Body of pancreas (tissue), 4 donors: ENCODE measurements at regions not wholly inside any gene's neighbourhood (a gene's known extent, or its start where the extent isn't known, plus 50 kb on each side); places are given as distances from the start of the nearest gene placed in this dataset.

ENCODE experiments used
- ATAC-seq: fragments of 150-250 bp; one replicate; pipeline ENCODE4 v1.9.1; 2016
- DNase-seq, 4 donors: peaks; one replicate each; pipeline ENCODE4 v3.0.0-alpha.2; 2019
- H3K27ac ChIP-seq, 4 donors: fragments of 200-600 bp; sonication (generic); 1 replicate in 3 of 4; 2 replicates in 1 of 4; pipeline versions ENCODE4 v1.5.1 to v1.6.1; 2016 to 2019; ENCODE audit warnings: mild to moderate bottlenecking in 1 of 4, mixed read lengths in 1 of 4, moderate library complexity in 1 of 4
- H3K27me3 ChIP-seq, 2 donors: fragments of 200-600 bp; sonication (generic); one replicate each; pipeline ENCODE4 v1.6.0; 2016; ENCODE audit warnings: mild to moderate bottlenecking in 1 of 2
- H3K36me3 ChIP-seq, 2 donors: fragments of 200-600 bp; sonication (generic); replicated peaks in 1 of 2; 2 replicates each; pipeline ENCODE4 v1.5.1; 2016; ENCODE audit warnings: low read depth in 2 of 2; ENCODE audit not compliant: insufficient read depth in 1 of 2
- H3K4me1 ChIP-seq: fragments of 200-600 bp; sonication (generic); one replicate; pipeline ENCODE4 v1.6.0; 2016
- H3K4me3 ChIP-seq, 2 donors: fragments of 200-600 bp; sonication (generic); 1 replicate in 1 of 2; 2 replicates in 1 of 2; pipeline ENCODE4 v1.5.1; 2016 to 2019
- H3K9me3 ChIP-seq, 3 donors: fragments of 200-600 bp; sonication (generic); 1 replicate in 2 of 3; 2 replicates in 1 of 3; pipeline ENCODE4 v1.5.1; 2016
- CTCF ChIP-seq, 7 experiments: fragments of 450-650 bp in 4 of 7; fragments of 200-600 bp in 3 of 7; sonication (generic) in 3 of 7; IDR thresholded peaks; one replicate each; pipeline ENCODE4 v1.5.1; 2016 to 2019; ENCODE audit warnings: antibody characterized with exemption in 7 of 7
- POLR2A ChIP-seq, 3 donors: fragments of 450-650 bp; IDR thresholded peaks; one replicate each; pipeline ENCODE4 v1.6.1; 2016; ENCODE audit warnings: antibody characterized with exemption in 3 of 3, mild to moderate bottlenecking in 2 of 3
- WGBS, 2 donors: methylation state at CpG; one replicate each; pipeline ENCODE4 v1.1.5; 2017; 5-methylcytosine and 5-hydroxymethylcytosine counted together
- intact Hi-C: fragments of 100-400 bp; cut with DNase I; formaldehyde crosslinking; loops from one replicate; pipeline ENCODE4 v1.15.1; 2023

GRCh38 chr6:9810286-9810685 is 604.6 kb downstream of the TFAP2A start:
- H3K4me1 ChIP-seq: no peaks in the 10 kb centered on the region
- no peak for DNase-seq
- WGBS, 2 donors: 68 to 74% methylated on average over 6 of the region's 6 CpGs
- no peak for ATAC-seq
- no peaks in the 10 kb centered on the region for H3K27me3 ChIP-seq
- H3K36me3 ChIP-seq: no peaks in the 10 kb centered on the region
- TF ChIP-seq CTCF (IDR thresholded peaks at IDR 0.05) (no peak), POLR2A (IDR thresholded peaks at IDR 0.05) (no peak)
- intact Hi-C loops: no loop called here
- no peak overlapping the region for H3K27ac ChIP-seq
- no peaks in the 10 kb centered on the region for H3K9me3 ChIP-seq
- no peak overlapping the region for H3K4me3 ChIP-seq

GRCh38 chr6:9806195-9806594 is 608.7 kb downstream of the TFAP2A start:
- no peak overlapping the region for H3K4me3 ChIP-seq
- DNase-seq (no peak), ATAC-seq (no peak)
- no peak for TF ChIP-seq POLR2A (IDR thresholded peaks at IDR 0.05)
- no peak for TF ChIP-seq CTCF (IDR thresholded peaks at IDR 0.05)
- H3K4me1 ChIP-seq: no peaks in the 10 kb centered on the region
- H3K27ac ChIP-seq: no peak overlapping the region
- no peaks in the 10 kb centered on the region for H3K36me3 ChIP-seq
- WGBS, 2 donors: 54 to 69% methylated on average over 6 of the region's 6 CpGs
- intact Hi-C loops: no loop called here
- no peaks in the 10 kb centered on the region for H3K9me3 ChIP-seq
- H3K27me3 ChIP-seq: no peaks in the 10 kb centered on the region

GRCh38 chr6:9801249-9801754 is 613.6 kb downstream of the TFAP2A start:
- H3K36me3 ChIP-seq: no peaks in the 10 kb centered on the region
- TF ChIP-seq CTCF (IDR thresholded peaks at IDR 0.05) (no peak), POLR2A (IDR thresholded peaks at IDR 0.05) (no peak)
- DNase-seq: no peak
- no peak overlapping the region for H3K27ac ChIP-seq
- 70 to 72% methylated on average over 11 of the region's 11 CpGs for WGBS, 2 donors
- H3K4me3 ChIP-seq: no peak overlapping the region
- H3K4me1 ChIP-seq: no peaks in the 10 kb centered on the region
- no peaks in the 10 kb centered on the region for H3K27me3 ChIP-seq
- no peak for ATAC-seq
- no peaks in the 10 kb centered on the region for H3K9me3 ChIP-seq
- intact Hi-C loops: no loop called here

- no peak for ATAC-seq
- Histone ChIP-seq H3K27ac (no peak overlapping the region), H3K36me3 (no peaks in the 10 kb centered on the region), H3K27me3 (no peaks in the 10 kb centered on the region), H3K9me3 (no peaks in the 10 kb centered on the region), H3K4me3 (no peak overlapping the region), H3K4me1 (no peaks in the 10 kb centered on the region)
- TF ChIP-seq CTCF (IDR thresholded peaks at IDR 0.05): no peak
- TF ChIP-seq POLR2A (IDR thresholded peaks at IDR 0.05): no peak
- DNase-seq: no peak
- intact Hi-C loops: no loop called here
These were observed 615.3 kb downstream of the TFAP2A start for GRCh38 chr6:9799582-9799981.

- Histone ChIP-seq H3K27me3 (no peaks in the 10 kb centered on the region), H3K36me3 (no peaks in the 10 kb centered on the region), H3K4me1 (no peaks in the 10 kb centered on the region), H3K9me3 (no peaks in the 10 kb centered on the region), H3K4me3 (no peak overlapping the region), H3K27ac (no peak overlapping the region)
- DNase-seq (no peak), ATAC-seq (no peak)
- intact Hi-C loops: no loop called here
- TF ChIP-seq POLR2A (IDR thresholded peaks at IDR 0.05): no peak
- no peak for TF ChIP-seq CTCF (IDR thresholded peaks at IDR 0.05)
- WGBS, 2 donors: 17 to 20% methylated on average over 2 of the region's 2 CpGs
These were observed 618.0 kb downstream of the TFAP2A start for GRCh38 chr6:9796827-9797226.
